NB4 (cell line): ENCODE measurements at regions not wholly inside any gene's neighbourhood (a gene's known extent, or its start where the extent isn't known, plus 50 kb on each side); places are given as distances from the start of the nearest gene placed in this dataset.

Experiments
- CTCF ChIP-seq: IDR thresholded peaks from one replicate; pipeline ENCODE4 v1.5.1; 2012; ENCODE audit warnings: low read depth, low read length
- MYC ChIP-seq: IDR thresholded peaks from 2 replicates; pipeline ENCODE4 v1.6.1; 2011; ENCODE audit warnings: low read depth, low read length

DNA sequence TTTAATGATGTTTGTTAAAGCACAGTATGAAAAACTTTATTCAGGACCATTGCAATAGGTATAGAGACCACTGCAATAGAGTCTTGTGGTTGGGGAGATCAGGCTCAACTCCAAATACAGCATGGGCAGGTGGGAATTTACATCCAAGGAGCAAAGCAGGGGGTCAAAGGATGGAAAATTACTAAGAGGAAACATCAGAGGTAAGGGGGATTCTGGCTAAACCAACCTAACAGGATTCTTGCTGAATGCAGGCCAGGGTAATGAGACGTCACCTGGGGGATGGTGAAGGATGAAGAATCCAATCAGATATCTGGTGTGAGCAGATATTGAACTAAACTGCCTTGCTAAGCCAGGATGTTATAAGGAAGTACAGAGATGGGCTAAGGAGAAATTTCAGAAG lies 126.6 kb upstream of the MIR17HG start:
- TF ChIP-seq CTCF (no peak), MYC (no peak)
